GM21360 (cell line): ENCODE measurements at regions not wholly inside any gene's neighbourhood (a gene's known extent, or its start where the extent isn't known, plus 50 kb on each side); places are given as distances from the start of the nearest gene placed in this dataset.
"Not testable (repeated sequence)": the region's sequence is repeated elsewhere in the genome, so short reads cannot be mapped to it uniquely, and the experiment has no call there.

Experiments used
- ATAC-seq: cut with Tn5 transposase; IDR thresholded peaks from one replicate; pipeline ENCODE4 v1.9.1; 2021; ENCODE audit warnings: mild to moderate bottlenecking, moderate library complexity; ENCODE audit not compliant: unreplicated experiment

GRCh38 chr18:1779587-1779986, 791.7 kb downstream of the METTL4 start:
- no peak for ATAC-seq

GRCh38 chr18:1784113-1784512, 787.2 kb downstream of the METTL4 start:
- ATAC-seq = no peak

- ATAC-seq = not testable (repeated sequence)
These were observed 785.3 kb downstream of the METTL4 start for GRCh38 chr18:1785980-1786379.

GRCh38 chr18:1796636-1797035, 774.7 kb downstream of the METTL4 start:
- ATAC-seq = no peak

GRCh38 chr18:1797235-1797634, 774.1 kb downstream of the METTL4 start:
- no peak for ATAC-seq

- no peak for ATAC-seq
These were observed 765.8 kb downstream of the METTL4 start for GRCh38 chr18:1805521-1805920.

GRCh38 chr18:1806884-1807615, 764.3 kb downstream of the METTL4 start:
- no peak for ATAC-seq

GRCh38 chr18:1811282-1811681, 760.0 kb downstream of the METTL4 start:
- ATAC-seq = no peak

GRCh38 chr18:1825296-1825695, 746.0 kb downstream of the METTL4 start:
- no peak for ATAC-seq

GRCh38 chr18:1840878-1841277, 730.4 kb downstream of the METTL4 start:
- no peak for ATAC-seq

- no peak for ATAC-seq
These were observed 724.7 kb downstream of the METTL4 start for GRCh38 chr18:1846640-1847039.

- no peak for ATAC-seq
These were observed 722.6 kb downstream of the METTL4 start for GRCh38 chr18:1848716-1849115.

- ATAC-seq = no peak
These were observed 721.9 kb downstream of the METTL4 start for GRCh38 chr18:1849386-1849785.

GRCh38 chr18:1857281-1857680, 714.0 kb downstream of the METTL4 start:
- ATAC-seq = not testable (repeated sequence)

GRCh38 chr18:1861473-1861872, 709.8 kb downstream of the METTL4 start:
- ATAC-seq = no peak

- no peak for ATAC-seq
These were observed 705.4 kb downstream of the METTL4 start for GRCh38 chr18:1865869-1866268.

- ATAC-seq = no peak
These were observed 699.0 kb downstream of the METTL4 start for GRCh38 chr18:1872274-1872673.

GRCh38 chr18:1875219-1875618, 696.1 kb downstream of the METTL4 start:
- no peak for ATAC-seq

- ATAC-seq = no peak
These were observed 686.7 kb downstream of the METTL4 start for GRCh38 chr18:1884623-1885022.

- ATAC-seq = no peak
These were observed 679.7 kb downstream of the METTL4 start for GRCh38 chr18:1891641-1892040.

GRCh38 chr18:1892191-1892590, 679.1 kb downstream of the METTL4 start:
- no peak for ATAC-seq

- ATAC-seq = no peak
These were observed 675.7 kb downstream of the METTL4 start for GRCh38 chr18:1895456-1896185.
